NT2/D1 (cell line): ENCODE measurements at regions not wholly inside any gene's neighbourhood (a gene's known extent, or its start where the extent isn't known, plus 50 kb on each side); places are given as distances from the start of the nearest gene placed in this dataset.

Source experiments
- SUZ12 ChIP-seq: IDR thresholded peaks from 2 replicates; pipeline ENCODE4 v1.6.1; 2011; ENCODE audit not compliant: insufficient read length, insufficient read depth; ENCODE audit errors: extremely low read depth
- YY1 ChIP-seq: IDR thresholded peaks from 2 replicates; pipeline ENCODE4 v1.6.1; 2011; ENCODE audit not compliant: insufficient read length, insufficient read depth
- ZNF274 ChIP-seq: IDR thresholded peaks from 2 replicates; pipeline ENCODE4 v1.6.1; 2011; ENCODE audit warnings: mild to moderate bottlenecking, low read depth, low read length

GRCh38 chrX:10044021-10044420 lies 76.9 kb downstream of the CLDN34 start:
- TF ChIP-seq SUZ12: no peak
- TF ChIP-seq ZNF274: no peak
- no peak for TF ChIP-seq YY1
